Heart left ventricle (tissue), 13 donors: ENCODE measurements at regions not wholly inside any gene's neighbourhood (a gene's known extent, or its start where the extent isn't known, plus 50 kb on each side); places are given as distances from the start of the nearest gene placed in this dataset.

ENCODE experiments used
- POLR2A ChIP-seq, 2 donors: fragments of 450-650 bp; IDR thresholded peaks; one replicate each; pipeline ENCODE4 v1.6.1; 2017; ENCODE audit warnings: antibody characterized with exemption in 2 of 2, mild to moderate bottlenecking in 2 of 2, moderate library complexity in 2 of 2
- TF ChIP-seq, protein P1 (sequence below), 12 donors: fragments of 200-600 bp; sonication (generic) in 4 of 12; IDR thresholded peaks; one replicate each; pipeline versions ENCODE4 v1.5.0 to v1.8.0; 2018 to 2022; ENCODE audit warnings: antibody characterized with exemption in 12 of 12, mild to moderate bottlenecking in 5 of 12
- donor health status: ischemic (EF 13 %, LVEDD 7.1; RV severe dilation, severe dysfunction).
- donor health status: DM: no; HTN: yes; CAD: no.
- donor health status: DM: no; HTN: no; CAD: no.
- donor health status: ischemic (EF 25% LVEDD 6.9; RV normal size, moderate dysfunction).
- donor health status: ischemic (EF 25% LVEDD 5.7; RV mildly dilated, moderate dysfunction).
- donor health status: ischemic (EF 35%, LVEDD 5.7; RV mildly dilated, moderate dysfunction).
- donor health status: nonischemic (EF 11% LVEDD 7.7; RV severe dilation, severe dysfunction).
- donor health status: DM: yes; HTN: yes; CAD: no.
- donor health status: PGD.
- donor health status: ischemic (EF 29% LVEDD 5.4; RV normal size, mild dysfunction).
- donor health status: nonischemic (EF 23%, LVEDD 6.1; RV moderate dilation, normal function).

DNA sequence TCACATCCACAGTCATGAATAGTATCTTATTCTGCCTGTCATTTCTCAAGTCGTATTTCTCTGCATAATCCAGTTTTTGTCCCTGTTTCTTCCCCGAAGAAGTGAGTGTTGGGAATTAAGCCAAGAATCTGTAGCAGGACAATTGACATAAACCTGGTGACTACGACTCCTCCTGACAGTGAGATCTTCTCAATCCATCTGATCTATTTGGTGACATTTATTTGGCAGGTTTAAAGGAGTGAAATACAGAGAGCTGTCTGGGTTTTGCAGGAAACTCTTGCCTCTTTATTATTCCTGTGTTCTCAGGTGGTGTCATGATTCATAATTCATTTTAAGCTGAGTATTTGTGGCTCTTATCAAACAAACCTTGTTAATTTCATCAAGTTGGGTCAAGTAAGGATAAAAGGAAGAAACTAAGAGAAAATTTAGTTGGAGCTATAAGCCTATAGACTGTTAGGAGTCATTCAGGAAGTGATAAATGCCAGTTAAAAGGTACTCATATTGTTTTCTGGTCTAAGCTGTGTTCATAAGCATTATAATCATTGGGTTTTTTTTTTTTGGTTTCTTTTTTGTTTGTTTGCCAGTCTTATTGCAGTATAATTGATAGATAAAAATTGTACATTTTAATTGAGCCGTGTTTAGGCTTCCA lies 95.9 kb upstream of the PCSK1 start:
- TF ChIP-seq POLR2A (IDR thresholded peaks at IDR 0.05): no peak
- TF ChIP-seq, protein P1, sequence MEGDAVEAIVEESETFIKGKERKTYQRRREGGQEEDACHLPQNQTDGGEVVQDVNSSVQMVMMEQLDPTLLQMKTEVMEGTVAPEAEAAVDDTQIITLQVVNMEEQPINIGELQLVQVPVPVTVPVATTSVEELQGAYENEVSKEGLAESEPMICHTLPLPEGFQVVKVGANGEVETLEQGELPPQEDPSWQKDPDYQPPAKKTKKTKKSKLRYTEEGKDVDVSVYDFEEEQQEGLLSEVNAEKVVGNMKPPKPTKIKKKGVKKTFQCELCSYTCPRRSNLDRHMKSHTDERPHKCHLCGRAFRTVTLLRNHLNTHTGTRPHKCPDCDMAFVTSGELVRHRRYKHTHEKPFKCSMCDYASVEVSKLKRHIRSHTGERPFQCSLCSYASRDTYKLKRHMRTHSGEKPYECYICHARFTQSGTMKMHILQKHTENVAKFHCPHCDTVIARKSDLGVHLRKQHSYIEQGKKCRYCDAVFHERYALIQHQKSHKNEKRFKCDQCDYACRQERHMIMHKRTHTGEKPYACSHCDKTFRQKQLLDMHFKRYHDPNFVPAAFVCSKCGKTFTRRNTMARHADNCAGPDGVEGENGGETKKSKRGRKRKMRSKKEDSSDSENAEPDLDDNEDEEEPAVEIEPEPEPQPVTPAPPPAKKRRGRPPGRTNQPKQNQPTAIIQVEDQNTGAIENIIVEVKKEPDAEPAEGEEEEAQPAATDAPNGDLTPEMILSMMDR (IDR thresholded peaks at IDR 0.05): no peak
